Muscle of back (tissue), 3 donors: ENCODE measurements at regions not wholly inside any gene's neighbourhood (a gene's known extent, or its start where the extent isn't known, plus 50 kb on each side); places are given as distances from the start of the nearest gene placed in this dataset.

ENCODE experiments used
- DNase-seq, 3 donors: peaks; one replicate each; pipeline versions ENCODE4 v3.0.0 to v3.0.0-alpha.2; 2013

DNA sequence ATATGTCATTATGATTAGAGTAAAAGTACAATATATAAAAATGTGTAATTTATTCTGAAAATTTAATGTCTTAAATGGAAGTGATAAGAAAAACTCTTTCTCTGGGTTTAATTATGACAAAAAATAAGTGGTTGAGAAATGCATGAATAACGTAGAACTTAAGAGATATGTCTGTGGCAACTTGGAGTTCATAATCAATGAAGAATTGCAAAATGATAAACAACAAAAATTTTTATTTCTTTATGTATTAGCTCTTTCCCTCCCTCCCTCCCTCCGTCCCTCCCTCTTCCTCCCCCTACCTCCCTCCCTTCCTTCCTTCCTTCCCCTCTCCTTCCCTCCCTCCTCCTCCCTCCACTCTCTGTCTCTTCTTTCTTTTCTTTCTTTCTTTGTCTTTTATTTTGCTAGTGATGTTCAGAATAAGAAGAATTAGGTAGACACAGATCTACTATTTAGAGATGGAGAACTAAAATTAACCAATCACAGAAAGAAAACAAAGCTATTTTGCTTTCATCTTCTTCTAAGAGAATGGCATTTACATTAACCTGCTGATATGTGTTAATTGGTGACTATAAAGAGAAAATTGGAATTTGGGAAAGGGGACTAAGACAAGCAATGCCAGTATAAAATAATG is 96.3 kb upstream of the PDC start:
- DNase-seq: no peak

DNA sequence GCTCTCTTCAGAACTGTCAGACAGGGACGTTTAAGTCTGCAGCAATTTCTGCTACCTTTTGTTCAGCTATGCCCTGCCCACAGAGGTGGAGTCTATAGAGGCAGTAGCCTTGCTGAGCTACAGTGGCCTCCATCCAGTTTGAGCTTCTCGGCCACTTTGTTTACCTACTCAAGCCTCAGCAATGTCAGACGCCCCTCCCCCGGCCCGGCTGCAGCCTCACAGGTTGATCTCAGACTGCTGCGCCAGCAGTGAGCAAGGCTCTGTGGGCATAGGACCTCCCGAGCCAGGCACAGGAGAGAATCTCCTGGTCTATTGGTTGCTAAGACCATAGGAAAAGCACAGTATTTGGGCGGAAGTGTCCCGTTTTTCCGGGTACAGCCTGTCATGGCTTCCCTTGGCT is 89.9 kb upstream of the PDC start:
- DNase-seq: no peak

DNA sequence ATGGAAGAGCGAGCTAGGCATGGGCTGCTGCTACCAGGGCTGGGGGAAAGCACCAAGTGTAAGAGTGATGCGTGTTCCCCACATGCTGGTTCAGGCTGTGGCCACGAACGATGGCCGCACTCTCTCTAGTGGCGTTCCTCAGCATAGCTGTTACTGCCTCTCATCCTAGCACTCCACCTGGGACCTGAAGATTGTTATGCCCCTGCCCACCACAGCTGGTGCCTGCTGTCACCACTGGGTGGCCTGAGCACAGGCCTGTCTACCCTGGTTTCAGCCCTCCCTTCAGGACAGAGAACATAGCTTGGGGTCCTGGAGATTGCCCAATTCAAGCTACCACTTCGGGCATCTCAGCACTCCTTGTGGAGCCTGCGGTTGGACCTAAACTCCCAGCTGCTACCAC is 80.1 kb upstream of the PDC start:
- no peak for DNase-seq

DNA sequence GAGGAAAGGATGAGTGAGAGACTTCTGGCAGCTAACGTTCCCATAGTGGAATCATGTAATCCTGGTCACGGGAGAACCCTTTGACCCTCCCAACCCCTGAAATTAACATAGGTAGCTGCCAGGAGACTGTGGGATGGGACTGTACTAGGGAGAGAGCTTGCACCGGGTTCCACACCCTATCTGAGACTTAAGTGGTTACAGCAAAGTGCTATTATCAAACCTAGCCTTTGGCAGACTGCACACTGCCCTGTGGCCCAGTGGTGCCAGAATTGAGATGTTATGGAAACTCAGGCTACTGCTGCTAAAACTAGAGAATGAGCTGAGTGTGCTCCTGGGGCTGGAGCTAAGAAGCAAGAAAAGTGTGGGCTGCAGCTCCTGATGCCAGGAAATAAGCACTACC is 79.6 kb upstream of the PDC start:
- no peak for DNase-seq

DNA sequence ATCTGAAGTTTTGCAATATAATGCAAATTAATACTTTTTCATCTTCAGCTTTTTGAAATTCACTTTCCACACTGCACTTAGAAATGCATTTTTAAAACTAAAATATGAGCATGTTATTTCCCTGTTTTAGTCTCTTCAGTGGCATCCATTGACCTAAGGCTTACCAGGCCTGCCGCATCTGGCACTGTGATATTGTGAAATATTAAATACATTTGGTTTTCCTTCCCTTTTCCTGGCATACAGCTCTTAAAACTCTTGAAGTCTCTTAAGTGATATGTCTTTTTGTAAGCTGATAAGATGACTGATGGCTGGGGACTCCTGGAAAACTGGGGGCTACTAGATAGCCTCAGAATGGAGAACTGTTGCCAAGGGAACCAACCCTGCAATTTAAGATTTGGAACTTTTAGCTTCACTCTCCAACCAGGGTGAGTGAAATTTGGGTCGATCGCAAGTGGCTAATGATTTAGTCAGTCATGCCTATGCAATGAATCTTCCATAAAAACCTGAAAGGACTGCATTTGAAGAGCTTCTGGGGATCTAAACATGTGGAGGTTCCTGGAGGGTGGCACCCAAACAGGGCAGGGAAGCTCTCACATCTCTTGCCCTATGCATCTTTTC is 75.5 kb upstream of the PDC start:
- DNase-seq: peak in 1 of 3 donors; percentile 9

DNA sequence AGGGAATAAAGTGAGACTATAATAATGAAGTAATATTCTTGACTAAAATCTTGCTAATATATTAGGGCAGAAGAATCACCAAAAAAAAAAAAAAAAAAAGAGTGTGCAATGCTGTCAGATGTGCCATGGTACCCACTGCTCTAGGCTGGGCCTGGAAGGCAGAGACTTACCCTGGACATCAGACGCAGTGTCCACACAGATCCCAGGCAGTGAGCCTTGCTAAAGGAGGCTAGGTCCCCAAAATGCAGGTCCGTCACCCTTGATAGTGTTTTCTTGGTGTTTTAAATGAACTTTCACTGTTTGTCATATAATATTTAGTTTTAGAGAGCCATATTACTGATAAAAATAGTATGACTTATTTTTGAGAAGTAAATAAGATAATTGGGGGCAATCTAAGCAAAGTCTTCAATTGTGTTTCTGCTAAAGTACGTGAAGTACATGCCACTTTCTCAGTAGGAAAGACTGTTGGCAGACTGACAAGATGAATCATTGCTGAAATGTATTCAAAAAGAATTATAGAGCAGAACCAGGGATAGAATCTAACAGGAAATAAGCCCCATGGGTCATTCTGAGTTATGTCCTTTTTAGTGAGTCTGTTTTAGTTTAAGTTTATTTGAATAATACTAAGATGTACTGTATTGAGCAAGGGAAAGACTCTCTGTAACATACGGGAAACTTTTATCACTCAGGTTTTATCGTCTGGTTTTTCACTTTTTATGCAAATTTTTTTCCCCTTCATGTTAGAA is 74.6 kb upstream of the PDC start:
- DNase-seq: peak; percentile 81 to 94 (median 85)

DNA sequence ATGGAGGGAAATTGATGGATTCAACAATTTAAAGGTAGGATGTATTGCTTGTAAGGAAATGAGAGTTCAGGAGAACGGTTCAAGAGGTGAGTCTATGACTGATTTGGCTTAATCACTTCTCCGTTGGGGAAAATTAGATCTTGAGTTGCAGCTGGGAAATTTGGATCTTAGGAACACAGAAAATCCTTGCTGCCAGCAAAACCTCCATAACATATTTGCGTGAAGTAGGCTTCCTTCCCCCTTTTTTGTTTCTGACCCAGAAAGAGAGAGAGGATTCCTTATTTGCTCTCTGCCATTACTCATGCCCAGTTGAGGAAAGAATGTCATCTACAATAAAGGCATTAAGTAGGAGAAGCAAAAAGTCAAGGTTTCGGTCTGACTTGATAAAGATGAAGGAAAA is 73.5 kb upstream of the PDC start:
- peak in 2 of 3 donors; percentile 27 to 54 for DNase-seq

DNA sequence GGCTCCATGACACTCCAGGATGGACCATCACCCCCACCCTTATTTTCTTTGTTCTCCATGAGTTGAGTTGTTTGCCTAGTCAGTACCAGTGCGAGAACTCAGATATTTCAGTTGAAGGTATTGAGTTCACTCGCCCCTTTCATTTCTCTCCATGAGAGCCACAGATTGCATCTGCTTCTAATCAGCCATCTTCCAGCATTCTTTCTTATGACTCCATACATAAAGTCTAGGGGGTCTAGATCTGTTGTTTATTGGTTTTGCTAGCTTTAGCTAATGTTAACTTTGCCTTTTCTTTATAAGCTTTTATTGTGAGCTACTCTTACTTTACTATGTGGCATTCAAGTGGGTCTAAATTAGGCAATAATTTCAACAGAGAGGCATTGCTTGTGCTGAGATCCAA is 71.6 kb upstream of the PDC start:
- DNase-seq: no peak

DNA sequence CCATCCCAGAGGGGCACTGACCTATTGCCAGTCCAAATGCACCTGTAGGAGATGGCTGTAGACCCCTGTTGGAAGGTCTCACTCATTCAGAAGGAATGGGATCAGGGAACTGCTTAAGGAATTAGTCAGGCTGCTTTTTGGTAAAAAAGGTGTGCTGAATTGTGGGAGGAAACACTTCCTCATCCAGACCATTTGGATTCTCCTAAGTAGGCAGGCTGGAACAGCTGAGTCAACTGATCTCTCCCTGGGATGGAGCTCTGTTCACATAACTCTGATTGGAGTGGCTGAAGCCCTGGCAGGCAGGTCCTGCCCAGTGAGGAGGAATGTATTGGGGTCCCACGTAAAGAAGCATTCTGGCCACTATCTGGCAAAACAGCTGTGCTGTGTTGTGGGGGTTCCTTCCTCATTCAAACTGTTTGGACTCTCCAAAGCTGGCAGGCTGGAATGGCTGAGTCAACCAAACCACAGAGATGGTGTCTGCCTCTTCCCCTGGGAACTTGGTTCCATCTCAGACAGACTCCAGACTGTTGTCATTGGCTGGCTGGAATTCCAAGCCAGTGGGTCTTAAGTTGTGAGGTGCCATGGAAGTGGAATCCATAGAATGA is 70.7 kb upstream of the PDC start:
- DNase-seq: peak in 1 of 3 donors; percentile 64

DNA sequence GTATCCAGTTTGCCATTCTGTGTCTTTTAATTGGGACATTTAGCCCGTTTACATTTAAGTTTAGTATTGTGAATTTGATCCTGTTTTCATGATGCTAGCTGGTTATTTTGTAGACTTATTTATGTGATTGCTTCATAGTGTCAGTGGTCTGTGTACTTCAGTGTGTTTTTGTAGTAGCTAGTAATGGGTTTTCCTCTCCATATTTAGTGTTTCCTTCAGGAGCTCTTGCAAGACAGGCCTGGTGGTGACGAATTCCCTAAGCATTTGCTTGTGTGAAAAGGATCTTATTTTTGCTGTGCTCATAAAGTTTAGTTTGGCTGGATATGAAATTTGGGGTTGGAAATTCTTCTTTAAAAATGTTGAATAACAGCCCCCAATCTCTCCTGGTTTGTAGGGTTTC is 69.2 kb upstream of the PDC start:
- DNase-seq: peak in 1 of 3 donors; percentile 7

DNA sequence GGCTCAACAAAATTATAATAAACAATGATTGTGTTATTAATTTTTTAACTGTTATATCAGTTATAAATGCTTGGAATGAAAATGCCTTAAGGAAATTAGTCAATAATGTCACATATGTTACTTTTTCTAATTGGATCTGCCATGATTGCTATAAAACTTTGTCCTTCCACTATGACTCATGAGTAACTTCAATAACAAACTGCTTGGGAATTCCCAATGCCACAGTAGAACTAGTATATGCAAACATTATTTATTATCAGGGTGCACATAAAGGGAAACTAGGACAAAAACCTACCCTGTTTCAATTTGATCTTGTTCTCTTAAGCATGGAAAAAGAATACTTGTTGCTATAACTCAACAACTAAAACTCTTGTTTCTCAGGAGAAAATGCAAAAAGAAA is 59.1 kb upstream of the PDC start:
- no peak for DNase-seq

DNA sequence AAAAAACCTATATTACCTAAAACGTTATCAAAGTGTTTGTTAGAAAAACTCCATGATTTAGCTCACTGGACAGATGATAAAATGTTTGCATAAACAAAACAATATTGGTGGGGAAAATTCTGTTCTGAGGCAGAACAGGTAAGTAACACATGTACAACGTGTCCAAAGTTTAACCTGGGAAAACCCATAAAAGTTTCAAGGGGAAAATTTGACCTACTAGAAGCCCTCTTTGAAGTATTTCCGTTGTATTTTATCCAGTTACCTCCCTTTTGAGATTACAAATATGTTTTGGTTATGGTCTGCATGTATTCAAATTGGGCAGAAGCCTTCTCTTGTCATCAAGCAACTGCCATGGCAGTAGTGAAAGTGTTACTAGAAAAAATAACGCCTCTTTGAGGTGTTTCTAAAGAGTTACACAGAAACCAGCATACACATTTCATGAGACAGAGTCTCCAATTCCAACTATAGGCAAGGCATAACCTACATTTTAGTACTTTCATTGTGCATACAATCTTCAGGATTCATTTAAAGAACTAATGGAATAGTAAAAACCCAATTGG is 58.0 kb upstream of the PDC start:
- no peak for DNase-seq

DNA sequence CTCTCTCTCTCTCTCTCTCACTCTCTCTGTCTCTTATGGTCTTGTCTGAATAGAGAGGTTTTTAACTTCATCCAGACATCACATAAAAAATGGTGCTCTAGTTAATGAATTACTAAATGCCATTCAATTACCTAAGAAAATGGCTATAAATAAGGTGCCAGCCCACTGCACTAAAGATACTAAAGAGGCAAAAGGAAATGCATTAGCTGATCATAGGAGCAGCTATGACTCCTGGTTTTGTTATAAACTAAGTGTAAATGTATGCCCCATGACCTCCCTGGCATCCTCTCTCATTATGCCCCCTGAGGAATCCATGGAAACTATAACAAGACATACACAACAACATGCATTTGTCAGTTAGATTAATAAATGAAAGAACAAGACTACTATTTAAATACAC is 57.5 kb upstream of the PDC start:
- DNase-seq: no peak

DNA sequence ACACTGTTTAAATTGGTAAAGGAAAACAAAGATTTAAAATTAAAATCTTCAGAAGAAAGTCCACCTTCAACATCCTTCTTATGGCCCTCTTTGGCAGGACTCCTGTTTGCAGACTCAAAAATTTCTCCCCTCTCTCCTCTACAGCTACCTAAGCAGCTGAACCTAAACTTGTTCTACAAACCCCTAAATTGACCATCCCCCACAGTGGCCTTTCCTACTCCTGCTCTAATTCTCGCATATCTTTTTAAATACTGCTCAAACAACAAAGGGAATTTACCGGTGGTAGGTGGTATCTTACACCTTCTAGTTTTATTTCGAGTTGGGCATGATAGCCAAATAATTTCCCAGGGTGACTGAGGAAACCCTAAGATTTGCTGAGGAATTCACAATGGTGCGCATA is 53.5 kb upstream of the PDC start:
- DNase-seq: no peak

DNA sequence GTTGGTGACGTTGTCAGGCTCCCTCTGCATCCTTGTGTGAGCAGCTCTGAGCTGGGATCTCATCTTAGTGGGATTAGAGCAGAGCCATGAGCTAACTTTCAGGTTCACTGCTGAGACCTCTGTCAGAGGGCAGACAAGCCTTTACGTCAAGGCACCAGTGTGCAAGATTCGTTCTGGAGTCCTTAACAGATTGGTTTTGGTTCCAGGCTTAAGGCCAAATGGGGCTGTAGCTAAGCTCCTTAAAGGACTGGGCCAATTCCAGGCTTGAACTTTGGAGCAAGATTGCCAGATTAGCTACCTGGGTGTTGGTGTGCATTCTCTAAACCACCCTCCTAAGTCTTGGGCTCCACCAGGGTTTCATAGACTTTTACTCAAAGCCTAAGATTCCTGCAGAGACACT is 52.6 kb upstream of the PDC start:
- no peak for DNase-seq

DNA sequence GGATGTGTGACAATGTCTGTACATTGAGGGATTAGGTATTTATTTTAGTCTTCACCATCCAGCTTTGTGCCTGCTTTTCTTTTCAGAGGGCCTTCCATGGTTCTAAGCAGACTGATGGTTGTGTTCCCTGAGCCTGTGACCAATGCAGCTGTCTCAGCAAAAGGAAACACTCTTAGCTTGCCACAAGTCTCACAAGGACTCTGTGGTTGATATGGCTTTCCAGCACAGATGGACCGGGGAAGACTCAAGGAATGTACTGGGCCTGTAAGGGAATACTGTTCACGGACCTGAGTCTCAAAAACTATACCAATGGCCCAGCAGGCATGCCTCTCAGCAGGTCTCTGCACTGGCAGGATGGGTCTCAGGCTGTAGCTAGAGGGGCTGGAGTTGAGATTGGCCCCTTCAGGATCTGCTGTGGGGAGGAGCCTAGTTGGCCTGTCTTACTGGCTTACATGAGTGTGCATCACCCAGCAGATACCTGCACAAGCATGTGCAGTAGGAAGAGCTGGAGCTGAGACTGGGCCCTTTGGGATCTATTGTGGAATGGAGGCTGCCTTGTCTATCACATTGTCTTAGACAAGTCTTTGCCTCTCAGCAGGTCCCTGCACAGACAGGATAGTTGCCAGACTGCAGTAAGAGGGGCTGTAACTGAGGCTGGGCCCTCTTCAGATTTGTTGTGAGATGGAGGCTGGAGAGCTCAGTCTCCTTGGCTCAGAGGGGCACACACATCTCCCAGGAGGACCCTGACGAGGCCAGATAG is 52.0 kb upstream of the PDC start:
- no peak for DNase-seq

DNA sequence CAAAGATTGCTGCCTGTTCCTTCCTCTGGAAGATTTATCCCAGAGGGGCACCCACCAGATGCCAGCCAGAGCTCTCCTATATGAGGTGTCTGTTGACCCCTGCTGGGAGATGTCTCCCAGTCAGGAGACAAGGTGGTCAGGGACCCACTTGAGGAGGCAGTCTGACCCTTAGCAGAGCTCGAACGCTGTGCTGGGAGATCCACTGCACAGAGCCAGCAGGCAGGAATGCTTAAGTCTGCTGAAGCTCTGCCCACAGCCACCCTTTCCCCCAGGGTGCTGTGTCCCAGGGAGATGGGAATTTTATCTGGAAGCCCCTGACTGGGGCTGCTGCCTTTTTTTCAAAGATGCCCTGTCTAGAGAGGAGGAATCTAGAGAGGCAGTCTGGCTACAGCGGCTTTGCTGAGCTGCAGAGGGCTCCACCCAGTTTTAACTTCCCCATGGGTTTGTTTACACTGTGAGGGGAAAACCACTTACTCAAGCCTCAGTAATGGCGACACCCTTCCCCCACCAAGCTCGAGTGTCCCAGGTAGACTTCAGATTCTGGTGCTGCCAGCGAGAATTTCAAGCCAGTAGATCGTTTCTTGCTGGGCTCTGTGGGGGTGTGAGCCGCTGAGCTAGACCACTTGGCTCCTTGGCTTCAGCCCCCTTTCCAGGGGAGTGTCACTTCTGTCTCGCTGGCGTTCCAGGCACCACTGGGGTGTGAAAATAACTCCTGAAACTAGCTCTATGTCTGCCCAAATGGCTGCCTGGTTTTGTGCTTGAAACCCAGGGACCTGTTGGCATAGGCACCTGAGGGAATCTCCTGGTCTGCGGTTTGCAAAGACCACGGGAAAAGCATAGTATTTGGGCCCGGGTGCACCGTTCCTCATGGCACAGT is 51.1 kb upstream of the PDC start:
- no peak for DNase-seq
